GM21619 (cell line): ENCODE measurements at regions not wholly inside any gene's neighbourhood (a gene's known extent, or its start where the extent isn't known, plus 50 kb on each side); places are given as distances from the start of the nearest gene placed in this dataset.

Experiments used
- ATAC-seq: cut with Tn5 transposase; IDR thresholded peaks from one replicate; pipeline ENCODE4 v1.9.1; 2021; ENCODE audit not compliant: unreplicated experiment

- no peak for ATAC-seq
Measured at GRCh38 chr18:53756610-53756972, 467.9 kb downstream of the MBD2 start.

DNA sequence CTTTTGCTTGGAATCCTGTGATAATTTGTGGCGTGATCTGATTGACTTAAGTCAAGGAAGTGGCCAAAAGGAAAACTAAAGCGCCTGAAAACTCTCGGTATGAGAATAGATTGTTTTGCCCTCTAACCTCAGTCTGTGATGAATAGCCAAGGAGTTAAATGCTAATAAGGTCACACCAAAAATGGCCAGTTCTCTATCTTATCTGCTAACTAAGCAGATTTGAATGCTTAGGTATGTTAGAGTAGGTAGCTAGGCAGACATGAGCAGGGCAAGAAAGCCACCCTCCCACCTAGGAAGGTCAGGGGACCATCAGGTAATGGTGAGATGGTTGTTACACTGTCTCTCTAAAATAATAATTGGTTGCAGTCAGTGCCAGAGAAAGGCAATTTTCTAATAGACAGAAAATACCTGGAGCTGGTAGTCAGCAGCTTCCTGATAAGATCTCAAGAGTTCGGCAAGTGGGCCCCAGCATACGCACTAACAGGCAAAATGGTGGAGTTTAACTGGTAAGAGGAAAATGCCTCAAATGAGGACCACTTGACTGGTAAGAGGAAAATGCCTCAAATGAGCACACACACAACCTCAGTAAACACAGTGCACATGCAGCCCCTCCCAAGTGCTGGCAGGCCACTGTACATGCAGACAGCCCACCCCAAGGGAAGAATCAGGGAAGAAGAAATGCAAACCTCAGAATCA is 468.4 kb downstream of the MBD2 start:
- no peak for ATAC-seq

- ATAC-seq: no peak
Measured at GRCh38 chr18:53754154-53754553, 470.3 kb downstream of the MBD2 start.

DNA sequence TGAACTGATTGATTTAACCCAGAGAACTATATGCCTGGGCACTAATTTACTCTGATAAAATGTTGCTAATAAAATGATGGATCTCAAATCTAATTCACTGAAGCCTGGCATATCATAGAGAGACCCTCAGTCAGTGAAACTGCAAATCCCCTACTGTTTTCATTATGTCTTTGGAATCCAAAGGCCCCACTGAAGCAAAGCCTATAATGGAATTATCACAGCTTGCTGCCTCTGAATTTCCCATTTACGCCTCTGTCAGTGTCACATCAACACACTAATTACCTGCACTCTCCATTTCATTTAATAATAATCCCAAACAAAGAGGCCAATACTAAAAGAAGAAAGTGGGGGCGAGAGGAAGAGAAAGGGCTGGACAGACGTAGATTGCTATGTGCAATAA is 470.9 kb downstream of the MBD2 start:
- no peak for ATAC-seq

GRCh38 chr18:53752781-53753367 is 471.6 kb downstream of the MBD2 start:
- ATAC-seq: no peak

DNA sequence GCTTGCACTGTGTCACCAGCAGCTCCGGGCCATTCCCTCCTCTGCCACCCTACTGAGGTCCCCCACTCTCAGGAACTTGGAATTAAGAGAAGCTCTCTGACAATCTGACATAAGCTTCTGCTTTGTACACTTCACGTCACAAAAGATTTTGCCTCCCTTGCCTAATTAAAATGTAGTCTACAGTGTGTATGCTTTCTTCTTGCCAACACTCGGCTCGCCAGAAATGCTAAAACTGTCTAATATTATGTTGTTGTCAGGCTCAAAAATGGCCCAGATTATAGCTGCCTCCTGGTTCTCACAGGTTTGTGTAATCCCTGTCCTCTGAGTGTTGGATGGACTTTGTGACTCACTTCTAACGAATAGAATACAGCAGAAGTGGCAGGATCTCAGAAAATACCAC is 474.7 kb downstream of the MBD2 start:
- ATAC-seq: no peak

GRCh38 chr18:53747663-53748160 is 476.8 kb downstream of the MBD2 start:
- ATAC-seq: no peak

GRCh38 chr18:53747210-53747609 is 477.3 kb downstream of the MBD2 start:
- ATAC-seq: no peak

- no peak for ATAC-seq
Measured at GRCh38 chr18:53745986-53746385, 478.5 kb downstream of the MBD2 start.

DNA sequence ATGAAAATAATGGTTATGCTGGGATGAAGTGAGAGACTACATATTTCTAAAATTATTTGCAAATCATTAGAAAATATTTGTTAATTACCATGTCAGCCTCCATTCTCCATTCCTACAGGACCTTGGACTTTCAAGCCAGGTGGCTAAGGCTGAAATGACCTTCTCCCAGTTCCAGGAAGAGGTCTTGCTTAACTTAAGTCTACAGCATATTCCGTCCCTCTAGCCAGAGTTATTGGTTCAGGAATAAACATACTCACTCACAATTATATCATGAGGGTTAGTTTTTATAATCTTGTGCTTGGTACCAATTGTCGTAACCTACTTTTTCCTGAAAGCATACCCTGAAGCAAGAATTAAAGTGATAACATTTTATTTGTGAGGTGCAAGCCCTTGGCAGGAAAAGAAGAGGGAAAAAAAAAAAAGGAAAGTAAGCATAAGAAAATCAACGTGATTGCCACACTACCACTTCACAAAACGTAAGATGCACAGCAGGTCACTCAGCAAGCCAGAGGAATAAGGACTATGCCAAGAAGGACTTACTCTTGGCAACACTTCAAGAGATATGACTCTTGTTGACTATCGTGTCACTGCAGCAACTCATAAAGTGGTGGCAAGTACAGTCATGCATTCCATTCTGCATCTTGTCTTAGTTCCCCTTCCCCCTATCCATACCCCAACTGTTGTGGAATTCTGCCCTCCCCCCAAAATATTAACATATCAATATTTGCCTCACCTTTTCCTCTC is 479.1 kb downstream of the MBD2 start:
- no peak for ATAC-seq

GRCh38 chr18:53739700-53740099 is 484.8 kb downstream of the MBD2 start:
- no peak for ATAC-seq

DNA sequence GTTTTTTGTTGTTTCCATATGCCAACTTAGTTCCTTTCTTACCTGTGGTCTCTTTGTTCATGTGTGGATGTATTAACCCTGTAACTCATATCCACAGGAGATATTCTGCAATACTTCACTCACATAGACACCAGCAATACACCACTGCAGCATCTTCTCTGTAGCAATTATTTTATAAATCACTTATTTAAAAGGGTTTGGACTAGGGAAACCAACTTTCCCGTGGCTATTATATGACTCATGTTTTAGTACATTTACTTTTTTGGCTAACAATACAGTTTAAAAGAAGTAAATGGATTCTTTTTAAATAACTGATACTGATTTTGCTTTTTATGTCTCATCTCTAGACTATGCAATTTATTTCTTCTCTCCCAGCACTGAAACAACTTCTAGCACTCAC is 488.9 kb downstream of the MBD2 start:
- no peak for ATAC-seq

DNA sequence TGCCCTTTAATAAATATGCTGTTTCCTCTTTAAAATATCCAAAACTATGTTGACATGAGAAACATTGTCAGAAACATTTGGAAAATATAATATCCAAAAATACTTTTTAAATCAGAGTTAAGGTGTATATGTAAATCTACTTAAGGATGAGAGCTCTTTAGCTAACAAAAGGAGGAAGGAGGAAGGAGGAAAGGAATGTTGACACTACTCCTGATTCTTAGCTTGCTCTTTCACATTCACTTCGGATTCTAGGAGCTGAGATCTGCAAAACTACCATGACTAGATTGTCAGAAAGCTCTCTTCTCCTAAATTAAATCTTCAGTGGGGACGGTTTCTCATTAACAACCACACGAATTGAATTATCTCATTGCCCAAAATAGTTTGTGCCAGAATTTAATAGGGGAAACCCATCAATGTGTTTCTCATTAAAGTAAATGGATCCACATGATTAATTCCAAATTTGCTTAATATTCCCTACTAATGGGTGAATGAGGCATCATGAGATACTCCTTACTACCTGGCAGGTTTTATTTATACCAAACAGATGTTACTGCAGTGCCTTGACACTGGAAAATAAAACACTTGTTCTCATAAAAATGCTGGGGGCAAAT is 509.1 kb downstream of the MBD2 start:
- no peak for ATAC-seq

DNA sequence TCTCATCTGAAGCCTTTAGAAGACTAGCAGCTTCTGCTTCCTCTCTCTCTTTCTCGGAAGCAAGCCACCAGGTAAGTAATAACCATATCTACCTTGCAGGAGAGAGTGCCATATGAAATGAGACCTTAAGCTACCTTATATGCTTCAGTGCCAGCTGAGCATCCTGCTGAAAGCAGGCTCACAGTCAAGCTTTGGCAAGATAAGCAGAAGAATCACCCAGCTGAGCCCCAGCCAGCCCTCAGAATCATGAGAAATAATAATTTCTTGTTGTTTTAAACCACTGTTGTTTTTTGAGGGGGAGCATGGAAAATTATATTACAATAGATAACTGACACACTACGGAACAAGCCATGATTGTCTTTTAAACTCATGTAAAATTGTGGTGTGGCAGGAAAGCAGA is 514.4 kb downstream of the MBD2 start:
- ATAC-seq: no peak

GRCh38 chr18:53702480-53702879 is 522.0 kb downstream of the MBD2 start:
- no peak for ATAC-seq

- no peak for ATAC-seq
Measured at GRCh38 chr18:53701697-53702096, 522.8 kb downstream of the MBD2 start.

DNA sequence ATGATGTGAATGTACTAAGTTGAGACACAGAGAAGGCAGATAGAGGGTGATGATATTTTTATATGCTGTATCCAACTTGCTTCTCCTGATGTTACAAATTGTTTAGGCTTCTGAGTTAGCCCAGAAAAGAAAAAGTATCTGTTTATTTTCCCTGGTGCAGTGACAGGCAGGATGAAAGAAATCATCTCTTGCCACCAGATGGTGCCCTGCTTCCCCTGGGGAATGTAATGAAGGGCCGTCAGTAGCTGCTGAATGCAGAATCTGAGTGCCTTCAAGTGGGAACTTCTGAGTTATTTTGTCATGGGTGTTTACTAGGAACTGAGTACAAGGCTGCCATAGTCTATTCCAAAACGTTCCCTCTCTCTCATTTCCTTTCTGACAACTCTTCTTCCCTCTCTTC is 525.6 kb downstream of the MBD2 start:
- ATAC-seq: no peak

DNA sequence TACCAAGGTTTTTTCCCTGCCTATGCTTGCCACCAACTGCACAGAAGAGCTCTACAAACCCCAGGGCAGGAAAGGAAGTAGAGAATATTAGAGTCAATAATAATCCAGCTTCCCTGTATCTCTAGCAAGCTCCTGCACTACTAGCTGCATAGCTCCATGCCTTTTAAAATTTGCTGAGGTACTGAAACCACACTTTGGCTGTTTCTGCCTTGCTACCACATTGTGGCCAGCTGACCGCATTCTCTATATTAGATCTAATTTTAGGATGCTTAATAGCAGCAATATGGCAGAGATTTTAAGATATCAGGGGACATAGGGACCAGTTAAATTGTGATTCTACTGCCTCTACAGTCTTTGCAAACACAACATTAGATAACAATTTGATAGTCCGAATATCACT is 534.6 kb downstream of the MBD2 start:
- no peak for ATAC-seq

- ATAC-seq: no peak
Measured at GRCh38 chr18:53686965-53687364, 537.5 kb downstream of the MBD2 start.

DNA sequence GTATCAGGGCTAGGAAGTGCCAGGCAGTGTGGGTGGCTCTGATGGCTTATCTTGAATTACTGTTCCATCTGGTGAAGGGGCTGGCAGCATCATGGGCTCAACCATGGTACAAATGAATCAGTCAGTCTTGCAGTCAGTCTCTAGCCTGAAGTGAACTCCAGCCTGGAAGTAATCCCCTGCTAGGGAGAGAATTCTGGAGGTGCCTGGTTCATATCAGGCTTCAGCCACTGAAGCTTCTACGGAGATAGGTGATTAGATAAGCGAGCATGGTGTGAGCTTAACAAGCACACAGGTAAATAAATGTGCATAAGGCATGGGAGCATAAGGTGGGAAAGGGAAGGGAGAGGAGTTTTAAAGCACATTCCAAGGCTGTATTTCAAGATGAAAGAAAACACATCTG is 541.7 kb downstream of the MBD2 start:
- no peak for ATAC-seq

DNA sequence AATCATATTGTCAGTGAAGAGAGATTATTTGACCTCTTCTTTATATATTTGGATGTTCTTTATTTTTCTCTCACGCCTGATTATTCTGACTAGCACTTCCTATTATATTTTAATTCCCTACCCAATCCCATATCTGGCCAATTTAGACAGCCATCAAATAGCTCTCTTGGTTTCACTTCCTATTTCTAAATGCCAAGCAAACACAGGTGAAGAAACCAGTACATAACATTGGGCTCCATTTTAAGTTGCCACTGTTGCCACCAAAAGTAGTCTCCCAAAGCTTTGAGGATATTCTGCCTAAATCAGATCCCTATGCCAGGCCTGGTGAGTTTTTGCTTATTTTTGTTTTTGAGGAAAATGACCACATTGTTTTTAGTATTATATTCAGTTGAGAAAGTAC is 547.0 kb downstream of the MBD2 start:
- ATAC-seq: no peak

GRCh38 chr18:53665701-53666100 is 558.8 kb downstream of the MBD2 start:
- ATAC-seq: no peak
